ENCODE measurements at regions not wholly inside any gene's neighbourhood (a gene's known extent, or its start where the extent isn't known, plus 50 kb on each side); places are given as distances from the start of the nearest gene placed in this dataset.
"Not testable (repeated sequence)": the region's sequence is repeated elsewhere in the genome, so short reads cannot be mapped to it uniquely, and the experiment has no call there.

DNA sequence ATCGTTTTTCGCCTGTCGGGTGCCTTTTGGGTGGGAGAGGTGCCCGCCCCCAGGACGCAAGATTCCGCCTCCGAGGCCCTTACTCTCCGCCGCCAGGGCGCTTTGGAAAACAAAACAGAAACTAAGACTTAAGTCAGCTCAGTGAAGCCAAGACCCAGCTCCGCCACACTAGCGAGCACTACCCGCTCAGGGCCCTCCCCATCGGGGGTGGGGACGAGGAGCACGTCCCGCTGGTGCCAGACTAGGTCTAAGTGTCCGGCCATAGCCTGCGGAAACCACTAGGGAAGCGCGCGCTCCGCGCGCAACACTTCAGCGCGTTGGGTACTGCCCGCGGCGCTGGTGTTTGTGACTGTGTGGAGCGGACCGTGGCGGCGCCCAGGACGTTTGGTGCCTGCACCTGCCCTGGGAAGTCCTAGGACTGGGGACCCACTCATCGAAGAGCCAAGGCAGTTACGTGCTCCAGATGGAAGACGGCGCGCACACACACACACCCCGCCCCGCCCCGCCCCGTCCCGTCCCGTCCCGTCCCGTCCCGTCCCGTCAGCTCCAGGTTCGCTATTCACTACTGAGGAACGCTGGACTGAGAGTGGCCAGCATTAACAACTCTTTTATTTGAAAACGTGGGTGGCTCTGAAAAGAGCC is 57.6 kb upstream of the BOLA1 start:
- not testable (repeated sequence) for DNase-seq

DNA sequence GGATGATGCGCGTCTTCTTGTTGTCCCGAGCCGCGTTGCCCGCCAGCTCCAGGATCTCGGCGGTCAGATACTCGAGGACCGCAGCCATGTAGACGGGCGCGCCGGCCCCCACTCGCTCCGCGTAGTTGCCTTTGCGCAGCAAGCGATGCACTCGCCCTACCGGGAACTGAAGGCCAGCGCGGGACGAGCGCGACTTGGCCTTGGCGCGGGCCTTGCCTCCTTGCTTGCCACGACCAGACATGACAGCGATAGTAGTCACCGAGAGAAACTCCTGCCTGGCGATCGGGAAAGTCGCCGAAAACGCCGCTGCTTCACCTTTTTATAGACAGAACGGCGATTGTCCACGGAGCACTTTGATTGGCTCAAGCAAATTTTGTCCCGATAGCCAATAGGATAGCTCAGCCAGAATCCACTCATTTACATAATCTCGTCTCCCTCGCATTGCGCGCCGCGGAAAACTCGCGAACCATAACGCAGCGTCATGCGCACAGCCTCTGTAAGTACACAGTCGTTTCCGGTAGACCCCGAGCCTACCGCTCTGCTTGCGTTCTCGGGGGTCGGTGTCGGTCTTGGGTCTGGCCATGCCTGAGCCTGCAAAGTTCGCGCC is 56.8 kb upstream of the BOLA1 start:
- not testable (repeated sequence) for DNase-seq

DNA sequence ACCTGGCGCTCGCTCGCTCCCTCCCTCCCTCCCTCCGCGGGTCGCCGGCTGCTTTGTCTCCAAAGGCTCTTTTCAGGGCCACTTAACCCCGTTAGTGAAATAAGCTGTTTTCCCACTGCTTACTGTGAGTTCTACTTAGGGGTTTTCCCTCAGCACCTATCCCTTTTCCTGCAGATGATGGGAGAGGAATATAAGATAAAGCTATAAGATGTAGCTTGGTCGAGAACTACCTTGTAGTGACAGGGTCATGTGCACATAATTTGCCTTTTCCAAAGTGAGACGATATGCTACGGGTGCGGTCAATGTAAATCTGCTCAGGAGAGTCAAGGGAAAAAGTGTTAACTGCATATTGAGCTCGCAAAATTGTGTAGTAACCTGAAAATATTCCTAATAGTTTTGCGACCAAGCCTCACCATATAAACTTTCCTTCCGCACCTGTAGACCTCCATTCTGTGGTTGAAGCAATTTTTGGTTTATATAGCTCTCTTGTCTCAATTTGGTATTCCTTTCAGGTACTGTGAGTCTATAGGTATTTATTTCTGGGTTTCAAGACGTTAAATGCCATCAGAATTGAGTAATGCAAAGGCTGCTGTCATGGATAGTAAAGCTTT is 55.8 kb upstream of the BOLA1 start:
- DNase-seq, result no peak

DNA sequence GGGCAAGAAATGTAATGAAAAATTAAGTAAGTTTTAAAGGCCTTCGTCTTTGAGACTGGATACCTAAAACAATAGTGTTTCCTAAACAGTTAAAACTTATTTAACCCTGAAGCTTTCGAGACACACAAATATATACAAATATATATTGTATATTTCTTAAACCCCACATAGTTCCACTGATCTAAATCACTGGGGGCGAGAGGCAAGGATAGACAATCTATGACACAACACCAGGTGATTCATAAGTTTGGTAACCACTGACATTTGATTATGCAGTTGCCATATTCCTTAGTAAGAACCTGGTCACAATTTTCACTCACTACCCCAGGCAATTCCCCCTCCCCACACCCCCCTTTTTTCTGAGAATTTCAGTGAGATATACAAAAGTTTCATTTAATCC is 55.3 kb upstream of the BOLA1 start:
- peak in 1 of 2 experiments; percentile 17 for DNase-seq

DNA sequence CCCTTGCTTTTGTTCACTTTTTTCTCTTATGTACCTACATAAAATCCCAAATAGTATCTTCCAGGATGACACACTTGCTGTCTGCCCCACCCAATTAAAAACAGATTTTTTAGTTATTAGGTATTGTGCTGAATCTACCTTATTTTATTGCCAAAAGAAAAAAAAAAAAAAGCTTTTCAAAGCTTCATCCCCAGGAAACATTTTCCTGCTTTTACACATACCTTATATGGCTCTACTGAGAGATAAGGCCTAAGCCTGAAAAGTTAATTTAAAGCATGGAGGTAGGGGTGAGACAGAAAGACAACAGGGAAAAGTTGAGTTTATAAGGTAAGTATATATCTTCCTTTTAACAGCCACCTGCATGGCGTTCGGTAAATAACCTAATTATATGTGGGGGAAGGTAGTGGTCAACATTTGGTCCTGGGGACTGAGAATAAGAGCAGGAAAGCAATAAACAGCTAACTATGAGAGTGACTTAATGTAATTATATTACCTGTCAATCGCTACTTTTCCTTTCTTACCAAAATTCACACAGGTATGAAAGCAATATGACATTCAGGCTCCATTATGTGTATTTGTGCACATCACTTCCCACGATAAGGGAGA is 54.6 kb upstream of the BOLA1 start:
- DNase-seq, result no peak

DNA sequence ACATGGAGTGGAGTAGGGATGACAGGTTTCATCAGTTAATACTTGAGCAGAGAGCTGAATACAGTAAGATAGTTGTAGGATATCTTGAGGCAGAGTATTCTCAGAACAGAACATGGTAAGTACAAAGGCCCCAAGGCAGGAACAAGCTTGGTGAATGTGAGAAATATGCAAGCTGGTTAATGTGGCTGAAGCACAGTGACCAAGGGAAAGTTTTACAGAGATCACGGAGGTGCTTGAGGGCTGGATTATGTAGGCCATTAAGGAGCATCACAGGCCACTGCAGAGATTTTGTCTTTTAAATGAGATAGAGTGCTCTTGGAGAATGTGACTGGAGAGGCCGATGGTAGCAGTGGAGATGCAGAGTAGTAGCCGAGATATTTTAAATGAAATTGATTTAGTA is 54.0 kb upstream of the BOLA1 start:
- DNase-seq, result no peak

DNA sequence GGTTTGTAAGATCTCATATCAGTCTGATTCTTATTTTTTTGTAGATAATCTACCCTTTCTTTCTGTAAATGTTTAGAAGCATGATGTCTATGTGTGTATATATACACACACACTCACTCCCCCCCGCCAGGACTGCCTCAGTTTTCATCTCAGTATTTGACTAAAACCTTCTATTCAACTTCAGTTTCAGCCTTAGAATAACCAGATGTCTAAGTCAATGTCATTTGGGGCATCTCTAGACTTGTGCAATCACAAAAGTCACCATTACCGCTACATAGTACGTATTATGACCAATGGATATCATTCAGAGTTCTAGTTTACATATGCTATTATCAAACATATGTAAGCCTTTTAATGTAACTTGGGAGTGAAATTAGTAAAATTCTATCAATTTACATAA is 53.3 kb upstream of the BOLA1 start:
- no peak for DNase-seq

DNA sequence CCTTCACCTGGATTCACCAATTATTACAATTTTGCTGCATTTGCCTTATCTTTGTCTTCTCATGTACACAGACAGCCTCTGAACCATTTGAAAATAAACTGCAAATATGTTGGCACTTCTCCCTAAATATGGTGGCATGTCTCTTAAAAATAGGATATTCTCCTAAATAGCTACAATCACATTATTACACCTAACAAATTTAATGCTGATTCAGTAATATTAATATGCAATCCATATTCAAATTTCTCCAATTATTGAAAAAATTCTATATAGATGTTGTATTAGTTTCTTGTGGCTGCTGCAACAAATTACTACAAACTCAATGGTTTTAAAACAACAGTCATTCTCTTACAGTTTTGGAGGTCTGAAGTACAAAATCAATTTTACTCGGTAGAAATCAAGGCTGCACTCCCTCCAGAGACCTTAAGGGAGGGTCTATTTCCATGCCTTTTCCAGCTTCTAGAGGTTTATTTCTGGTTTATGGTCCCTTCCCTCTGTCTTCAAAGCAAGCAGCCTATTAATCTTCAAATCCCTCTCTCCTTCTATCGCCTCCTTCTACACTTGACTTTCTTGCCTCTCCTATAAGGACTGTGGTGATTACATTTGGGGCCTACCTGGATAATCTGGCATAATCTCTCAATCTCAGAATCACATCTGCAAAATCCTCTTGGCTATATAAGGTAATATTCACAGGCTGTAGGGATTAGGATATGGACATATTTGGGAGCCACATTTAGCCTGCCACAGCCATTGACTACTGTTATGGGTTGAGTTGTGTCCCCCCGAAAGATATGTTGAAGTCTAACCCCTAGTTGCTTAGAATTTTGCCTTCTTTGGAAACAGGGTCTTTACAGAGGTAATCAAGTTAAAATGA is 52.5 kb upstream of the BOLA1 start:
- no peak for DNase-seq

DNA sequence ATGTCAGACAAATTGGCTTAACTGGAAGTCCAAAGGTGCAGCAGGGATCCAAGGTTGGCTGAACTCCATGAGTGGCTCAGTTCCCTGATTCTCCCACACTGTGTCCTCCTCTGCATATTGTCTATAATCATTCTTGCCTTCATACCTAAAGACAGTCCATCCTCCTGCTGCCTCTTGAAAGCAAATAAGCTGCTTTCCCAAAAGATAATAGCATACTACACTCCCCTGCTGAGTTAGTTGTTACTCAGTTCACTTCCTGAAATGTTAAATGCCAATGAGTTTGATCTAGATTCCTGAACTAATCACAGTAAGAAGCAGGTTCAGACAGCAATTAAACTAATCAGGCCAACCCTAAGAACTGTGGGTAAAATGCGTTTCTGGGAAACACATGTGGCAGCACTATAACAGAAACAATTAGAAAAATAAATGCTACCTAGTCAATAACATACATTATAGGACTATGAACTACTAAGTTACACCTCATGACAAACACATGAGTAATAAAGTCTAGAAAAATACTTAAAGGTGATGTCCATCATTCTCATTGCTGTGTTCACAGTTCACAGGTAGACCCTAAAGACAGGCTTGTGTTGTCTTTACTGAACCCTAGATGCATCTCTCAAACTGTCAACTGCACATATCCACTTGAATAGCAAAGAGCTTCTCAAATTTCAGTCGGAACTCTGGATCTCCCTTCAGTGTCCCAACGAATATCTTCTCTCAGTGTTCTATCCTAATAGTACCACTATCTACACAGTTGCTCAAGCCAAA is 50.8 kb upstream of the BOLA1 start:
- DNase-seq, result no peak

DNA sequence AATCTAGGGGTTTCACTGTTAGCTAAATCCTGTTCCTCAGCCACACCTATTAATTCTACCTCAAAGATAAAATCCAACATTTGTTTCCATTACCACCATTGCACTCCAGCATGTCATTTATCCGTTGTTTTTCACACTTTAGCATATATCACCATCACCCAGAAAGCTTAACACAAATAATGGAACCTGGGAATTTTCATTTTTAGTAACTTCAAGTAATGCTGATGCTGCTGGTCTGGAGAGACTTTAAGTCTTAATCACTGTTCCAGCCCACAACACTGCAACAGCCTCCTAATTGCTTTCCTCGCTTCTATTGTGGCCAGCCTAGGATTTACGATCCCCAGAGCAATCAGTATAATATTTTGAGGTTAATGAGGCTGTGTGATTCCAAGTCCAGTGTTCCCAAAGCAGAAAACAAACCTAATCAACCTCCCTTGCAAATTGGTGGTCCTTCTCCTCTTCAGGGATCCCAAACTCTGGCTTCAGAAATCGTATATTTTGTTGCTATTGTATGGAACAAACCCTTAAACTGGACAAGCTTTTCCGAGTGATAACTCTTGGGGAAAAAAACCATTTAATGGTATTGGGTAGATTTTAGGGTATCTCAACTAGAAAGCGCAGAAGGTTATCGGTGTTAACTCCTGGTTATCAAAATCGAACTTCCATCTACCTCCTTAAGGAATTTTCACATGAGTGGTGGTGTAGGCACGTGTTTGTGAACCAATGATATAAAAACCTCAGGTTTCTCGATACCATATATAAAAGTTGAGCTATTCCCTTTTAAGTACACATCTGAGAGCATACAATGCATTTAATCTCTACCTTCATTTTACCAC is 50.0 kb upstream of the BOLA1 start:
- no peak for DNase-seq
